BJ (cell line): ENCODE measurements at regions not wholly inside any gene's neighbourhood (a gene's known extent, or its start where the extent isn't known, plus 50 kb on each side); places are given as distances from the start of the nearest gene placed in this dataset.

Experiments used
- CTCF ChIA-PET: fragments of 350-600 bp; formaldehyde crosslinking; extraction: SDS; loops from one replicate; lab custom pipeline; 2021; ENCODE audit warnings: antibody characterized with exemption, inconsistent platforms; lab: Yijun Ruan, JAX
- POLR2A ChIA-PET: fragments of 300-600 bp; sonication (Branson Sonifier 250); formaldehyde crosslinking; extraction: SDS; loops from one replicate; lab custom pipeline; 2021; ENCODE audit warnings: antibody characterized with exemption; lab: Charles Lee
- DNase-seq: peaks from one replicate; pipeline ENCODE4 v3.0.0-alpha.2; 2011; ENCODE audit warnings: low read depth
- H3K27me3 ChIP-seq: 2 replicates; pipeline ENCODE4 v1.6.0; 2011; ENCODE audit warnings: low read length; ENCODE audit not compliant: control insufficient read depth, insufficient read depth
- H3K36me3 ChIP-seq: 2 replicates; pipeline ENCODE4 v1.5.1; 2011; ENCODE audit warnings: low read length; ENCODE audit not compliant: control insufficient read depth, insufficient read depth
- H3K4me3 ChIP-seq: 2 replicates; pipeline ENCODE4 v1.5.1; 2011; ENCODE audit warnings: low read depth, mild to moderate bottlenecking, control low read depth, low read length
- TF ChIP-seq, protein P1 (sequence below): IDR thresholded peaks from 2 replicates; pipeline ENCODE4 v1.5.1; 2011; ENCODE audit warnings: low read depth, mild to moderate bottlenecking, control low read depth, inconsistent platforms, low read length, moderate library complexity; ENCODE audit not compliant: insufficient read depth

GRCh38 chr14:26276757-26277156 lies 321.1 kb downstream of the NOVA1 start:
- POLR2A ChIA-PET, result no interaction called here
- TF ChIP-seq, protein P1, sequence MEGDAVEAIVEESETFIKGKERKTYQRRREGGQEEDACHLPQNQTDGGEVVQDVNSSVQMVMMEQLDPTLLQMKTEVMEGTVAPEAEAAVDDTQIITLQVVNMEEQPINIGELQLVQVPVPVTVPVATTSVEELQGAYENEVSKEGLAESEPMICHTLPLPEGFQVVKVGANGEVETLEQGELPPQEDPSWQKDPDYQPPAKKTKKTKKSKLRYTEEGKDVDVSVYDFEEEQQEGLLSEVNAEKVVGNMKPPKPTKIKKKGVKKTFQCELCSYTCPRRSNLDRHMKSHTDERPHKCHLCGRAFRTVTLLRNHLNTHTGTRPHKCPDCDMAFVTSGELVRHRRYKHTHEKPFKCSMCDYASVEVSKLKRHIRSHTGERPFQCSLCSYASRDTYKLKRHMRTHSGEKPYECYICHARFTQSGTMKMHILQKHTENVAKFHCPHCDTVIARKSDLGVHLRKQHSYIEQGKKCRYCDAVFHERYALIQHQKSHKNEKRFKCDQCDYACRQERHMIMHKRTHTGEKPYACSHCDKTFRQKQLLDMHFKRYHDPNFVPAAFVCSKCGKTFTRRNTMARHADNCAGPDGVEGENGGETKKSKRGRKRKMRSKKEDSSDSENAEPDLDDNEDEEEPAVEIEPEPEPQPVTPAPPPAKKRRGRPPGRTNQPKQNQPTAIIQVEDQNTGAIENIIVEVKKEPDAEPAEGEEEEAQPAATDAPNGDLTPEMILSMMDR, result no peak
- Histone ChIP-seq H3K27me3 (no peaks in the 10 kb centered on the region), H3K36me3 (no peaks in the 10 kb centered on the region), H3K4me3 (no peak overlapping the region)
- CTCF ChIA-PET, result no interaction called here
- no peak for DNase-seq

GRCh38 chr14:26265170-26265685 lies 332.6 kb downstream of the NOVA1 start:
- no peak overlapping the region for H3K4me3 ChIP-seq
- H3K27me3 ChIP-seq, result no peaks in the 10 kb centered on the region
- H3K36me3 ChIP-seq, result no peaks in the 10 kb centered on the region
- CTCF ChIA-PET, result no interaction called here
- DNase-seq, result no peak
- TF ChIP-seq, protein P1, result no peak
- POLR2A ChIA-PET, result no interaction called here

DNA sequence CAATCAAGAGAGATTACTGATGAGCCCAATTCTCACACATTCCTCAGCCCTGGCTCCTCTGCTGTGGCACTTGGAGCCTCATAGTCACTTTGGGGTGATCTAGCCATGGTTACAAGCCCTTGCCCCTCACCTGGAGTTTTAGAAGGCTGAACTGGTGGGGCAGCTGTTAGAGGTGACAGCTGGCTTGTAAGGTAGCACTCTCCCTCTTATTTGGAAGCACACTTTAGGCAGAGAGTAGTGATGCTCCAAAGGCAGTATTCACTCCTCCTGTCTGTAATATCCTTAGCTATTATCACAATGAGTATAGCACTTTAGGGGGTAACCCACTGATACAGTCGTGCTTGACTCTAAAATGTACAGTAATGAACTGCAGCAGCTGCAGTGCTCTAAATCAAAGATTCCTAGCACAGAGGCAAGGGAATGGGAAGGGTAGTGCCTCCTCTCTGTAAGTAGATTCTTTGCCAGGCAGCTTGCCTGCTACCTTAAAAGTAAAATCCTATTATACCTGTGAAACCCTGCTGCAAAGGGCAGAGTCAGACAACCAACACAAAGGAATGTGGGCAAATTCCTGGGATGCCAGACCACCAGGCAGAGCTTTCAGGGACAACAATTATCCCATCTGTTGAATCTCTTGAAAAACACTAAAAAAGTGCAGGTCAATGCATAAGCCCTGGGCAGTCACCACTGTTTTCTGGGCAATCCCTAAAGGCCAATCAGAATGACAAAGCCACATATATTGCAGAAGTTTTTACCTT lies 336.3 kb downstream of the NOVA1 start:
- Histone ChIP-seq H3K4me3 (no peak overlapping the region), H3K27me3 (no peaks in the 10 kb centered on the region), H3K36me3 (no peaks in the 10 kb centered on the region)
- POLR2A ChIA-PET, result no interaction called here
- TF ChIP-seq, protein P1, result no peak
- CTCF ChIA-PET, result interaction anchor here (0.6 to 1.1 kb wide), 2 partner anchors 20 to 224 kb away, joined by 3 read pairs; no protein-coding TSS in a partner anchor
- DNase-seq, result no peak

DNA sequence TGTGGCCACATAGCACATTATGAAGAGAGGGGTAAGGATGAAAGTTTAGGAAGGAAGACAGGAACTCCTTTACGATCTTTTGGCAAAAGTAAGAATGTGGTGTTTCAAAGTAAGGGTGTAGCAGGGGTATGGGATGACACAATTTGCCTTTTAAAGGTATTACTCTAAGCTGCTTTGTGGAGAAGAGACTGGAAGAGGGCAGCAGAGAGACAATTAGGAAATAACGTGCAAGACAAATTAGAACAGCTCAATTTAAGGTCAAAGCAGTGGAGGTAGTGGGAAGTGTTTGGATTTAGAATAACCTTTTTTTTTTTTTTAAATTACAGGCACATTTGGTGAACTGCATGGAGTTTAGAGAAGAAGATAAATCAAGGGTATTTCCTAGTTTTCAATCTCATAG lies 342.6 kb downstream of the NOVA1 start:
- Histone ChIP-seq H3K36me3 (no peaks in the 10 kb centered on the region), H3K4me3 (no peak overlapping the region), H3K27me3 (no peaks in the 10 kb centered on the region)
- POLR2A ChIA-PET, result no interaction called here
- CTCF ChIA-PET, result interaction anchor here (0.7 kb wide), 1 partner anchor 81 kb away, joined by 4 read pairs; no protein-coding TSS in a partner anchor
- no peak for DNase-seq
- TF ChIP-seq, protein P1, result peak; percentile 18; the same call in 1 of the 2 replicates

DNA sequence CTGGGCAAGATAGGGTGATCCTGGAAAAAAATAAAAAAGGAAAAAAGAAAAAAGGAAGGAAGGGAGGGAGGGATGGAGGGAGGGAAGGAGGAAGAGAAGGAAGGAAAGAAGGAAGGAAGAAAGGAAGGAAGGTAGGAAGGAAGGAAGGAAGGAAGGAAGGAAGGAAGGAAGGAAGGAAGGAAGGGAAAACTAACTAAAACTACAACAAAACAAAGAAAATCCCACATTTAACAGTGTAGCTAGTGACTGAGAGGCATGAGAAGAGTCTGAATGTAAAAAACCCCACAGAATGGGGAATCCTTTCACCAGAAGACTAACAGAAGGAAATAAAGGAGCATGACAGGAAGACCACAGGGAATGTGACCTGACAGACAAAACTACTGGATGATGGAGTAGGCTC lies 345.7 kb downstream of the NOVA1 start:
- Histone ChIP-seq H3K36me3 (no peaks in the 10 kb centered on the region), H3K4me3 (no peak overlapping the region), H3K27me3 (no peaks in the 10 kb centered on the region)
- CTCF ChIA-PET, result no interaction called here
- no peak for DNase-seq
- TF ChIP-seq, protein P1, result no peak
- POLR2A ChIA-PET, result no interaction called here
